ENCODE measurements at regions not wholly inside any gene's neighbourhood (a gene's known extent, or its start where the extent isn't known, plus 50 kb on each side); places are given as distances from the start of the nearest gene placed in this dataset.

DNA sequence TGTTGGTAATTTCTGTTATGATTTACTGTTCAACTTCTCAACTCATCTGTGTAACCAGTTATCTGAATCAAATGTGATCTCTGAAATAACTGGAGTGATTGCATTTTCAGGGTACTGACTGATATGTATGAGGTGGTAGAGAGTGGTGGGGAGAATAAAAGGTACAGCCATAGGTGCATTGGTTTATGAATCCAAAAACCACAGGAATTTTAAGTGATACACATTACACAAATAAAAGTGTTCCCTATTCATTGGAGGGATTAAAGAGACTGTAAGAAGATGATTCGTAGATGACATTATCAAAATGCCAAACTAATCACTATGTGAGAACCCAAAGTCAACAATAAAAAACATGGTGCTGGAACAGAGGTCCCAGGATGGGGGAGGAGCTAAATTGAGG lies 158.7 kb upstream of the RSPO3 start:
- TF ChIP-seq, protein P1, sequence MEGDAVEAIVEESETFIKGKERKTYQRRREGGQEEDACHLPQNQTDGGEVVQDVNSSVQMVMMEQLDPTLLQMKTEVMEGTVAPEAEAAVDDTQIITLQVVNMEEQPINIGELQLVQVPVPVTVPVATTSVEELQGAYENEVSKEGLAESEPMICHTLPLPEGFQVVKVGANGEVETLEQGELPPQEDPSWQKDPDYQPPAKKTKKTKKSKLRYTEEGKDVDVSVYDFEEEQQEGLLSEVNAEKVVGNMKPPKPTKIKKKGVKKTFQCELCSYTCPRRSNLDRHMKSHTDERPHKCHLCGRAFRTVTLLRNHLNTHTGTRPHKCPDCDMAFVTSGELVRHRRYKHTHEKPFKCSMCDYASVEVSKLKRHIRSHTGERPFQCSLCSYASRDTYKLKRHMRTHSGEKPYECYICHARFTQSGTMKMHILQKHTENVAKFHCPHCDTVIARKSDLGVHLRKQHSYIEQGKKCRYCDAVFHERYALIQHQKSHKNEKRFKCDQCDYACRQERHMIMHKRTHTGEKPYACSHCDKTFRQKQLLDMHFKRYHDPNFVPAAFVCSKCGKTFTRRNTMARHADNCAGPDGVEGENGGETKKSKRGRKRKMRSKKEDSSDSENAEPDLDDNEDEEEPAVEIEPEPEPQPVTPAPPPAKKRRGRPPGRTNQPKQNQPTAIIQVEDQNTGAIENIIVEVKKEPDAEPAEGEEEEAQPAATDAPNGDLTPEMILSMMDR (IDR thresholded peaks at IDR 0.05) = no peak
- no peak for TF ChIP-seq POLR2A (IDR thresholded peaks at IDR 0.05)
